ENCODE measurements at regions not wholly inside any gene's neighbourhood (a gene's known extent, or its start where the extent isn't known, plus 50 kb on each side); places are given as distances from the start of the nearest gene placed in this dataset.
"Not testable (repeated sequence)": the region's sequence is repeated elsewhere in the genome, so short reads cannot be mapped to it uniquely, and the experiment has no call there.

DNA sequence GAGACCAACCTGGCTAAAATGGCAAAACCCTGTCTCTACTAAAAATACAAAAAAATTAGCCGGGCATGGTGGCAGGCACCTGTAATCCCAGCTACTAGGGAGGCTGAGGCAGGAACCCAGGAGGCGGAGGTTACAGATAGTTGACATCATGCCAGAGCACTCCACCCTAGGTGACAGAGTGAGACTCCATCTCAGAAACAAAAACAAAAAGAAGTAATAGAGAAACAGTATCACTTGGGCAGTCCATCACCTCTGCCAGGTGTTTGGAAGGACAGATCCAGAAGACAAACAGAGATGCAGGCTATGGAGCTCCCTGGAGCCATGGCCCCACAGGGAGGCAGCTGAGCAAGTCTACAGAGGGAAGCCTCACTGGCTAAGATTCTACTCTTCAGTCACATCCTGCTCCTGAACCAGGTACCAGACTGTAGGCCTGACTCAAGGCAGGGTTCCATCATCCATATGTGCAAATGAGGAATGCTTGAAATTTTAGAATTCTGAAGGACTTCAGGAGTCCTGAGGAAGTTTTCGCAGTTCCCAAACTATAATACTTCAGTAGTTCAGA, 81.4 kb upstream of the CPEB2 start:
- no peak overlapping the region for H3K27ac ChIP-seq (ENCODE audit: low read length)
- H3K9me3 ChIP-seq (ENCODE audit: control insufficient read depth, insufficient read depth, low read length), result no peaks in the 10 kb centered on the region
- H3K4me1 ChIP-seq (ENCODE audit: control insufficient read depth, insufficient read depth, low read length), result no peaks in the 10 kb centered on the region
- H3K4me3 ChIP-seq (ENCODE audit: low read length), result no peak overlapping the region
- no peaks in the 10 kb centered on the region for H3K27me3 ChIP-seq (ENCODE audit: control insufficient read depth, insufficient read depth, low read length)
- WGBS (ENCODE audit: insufficient coverage, insufficient read length), result no CpG with 5 or more reads among the region's 3 CpGs
- no peaks in the 10 kb centered on the region for H3K36me3 ChIP-seq (ENCODE audit: control insufficient read depth, insufficient read depth, low read length)
- no peak for DNase-seq (ENCODE audit: low read depth, low spot score)

DNA sequence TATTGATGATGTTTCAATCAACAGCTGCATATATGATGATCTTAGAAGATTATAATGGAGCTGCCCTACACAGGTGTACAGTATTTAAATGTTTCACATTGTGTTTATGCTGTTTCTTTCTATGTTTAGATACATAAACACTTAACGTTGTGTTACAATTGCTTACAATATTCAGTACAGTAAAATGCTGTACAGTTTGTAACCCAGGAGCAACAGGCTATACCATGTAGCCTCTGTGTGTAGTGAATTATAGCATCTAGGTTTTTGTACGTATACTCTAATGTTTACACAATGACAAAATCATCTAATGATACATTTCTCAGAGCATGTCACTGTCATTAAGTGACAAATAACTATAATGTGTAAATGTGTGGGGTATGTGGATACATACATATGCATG, 80.5 kb upstream of the CPEB2 start:
- no CpG with 5 or more reads among the region's 2 CpGs for WGBS (ENCODE audit: insufficient coverage, insufficient read length)

DNA sequence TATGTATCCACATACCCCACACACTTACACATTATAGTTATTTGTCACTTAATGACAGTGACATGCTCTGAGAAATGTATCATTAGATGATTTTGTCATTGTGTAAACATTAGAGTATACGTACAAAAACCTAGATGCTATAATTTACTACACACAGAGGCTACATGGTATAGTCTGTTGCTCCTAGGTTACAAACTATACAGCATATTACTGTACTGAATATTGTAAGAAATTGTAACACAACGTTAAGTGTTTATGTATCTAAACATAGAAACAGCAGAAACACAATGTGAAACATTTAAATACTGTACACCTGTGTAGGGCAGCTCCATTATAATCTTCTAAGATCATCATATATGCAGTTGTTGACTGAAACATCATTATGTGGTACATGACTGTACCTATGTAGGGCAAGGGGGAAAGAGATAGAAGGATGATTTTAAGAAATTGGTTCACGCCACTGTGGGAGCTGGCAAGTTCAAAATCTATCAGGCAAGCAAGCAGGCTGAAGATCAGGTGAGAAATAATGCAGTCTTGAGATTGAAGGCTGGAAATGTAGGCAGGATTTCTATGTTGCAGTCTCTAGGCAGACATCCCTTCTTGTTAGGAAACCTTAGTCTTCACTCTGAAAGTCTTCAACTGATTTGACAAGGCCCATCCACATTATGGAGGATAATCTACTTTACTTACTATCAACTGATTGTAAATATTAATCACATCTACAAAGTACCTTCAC, 78.0 kb upstream of the CPEB2 start:
- Histone ChIP-seq H3K27ac (ENCODE audit: low read length) (no peak overlapping the region), H3K4me3 (ENCODE audit: low read length) (no peak overlapping the region), H3K4me1 (ENCODE audit: control insufficient read depth, insufficient read depth, low read length) (0 out of 2 replicates have a peak, but pooled peaks cover 2% of the 10 kb centered on the region), H3K9me3 (ENCODE audit: control insufficient read depth, insufficient read depth, low read length) (no peaks in the 10 kb centered on the region), H3K36me3 (ENCODE audit: control insufficient read depth, insufficient read depth, low read length) (no peaks in the 10 kb centered on the region), H3K27me3 (ENCODE audit: control insufficient read depth, insufficient read depth, low read length) (no peaks in the 10 kb centered on the region)
- DNase-seq (ENCODE audit: low read depth, low spot score), result no peak
- no CpG with 5 or more reads among the region's 3 CpGs for WGBS (ENCODE audit: insufficient coverage, insufficient read length)

More for the DNA sequence above, 80.5 kb upstream of the CPEB2 start:
- not testable (repeated sequence) for H3K9me3 ChIP-seq (ENCODE audit: control insufficient read depth, insufficient read depth, low read length); H3K4me3 ChIP-seq (ENCODE audit: low read length); H3K36me3 ChIP-seq (ENCODE audit: control insufficient read depth, insufficient read depth, low read length); H3K27ac ChIP-seq (ENCODE audit: low read length); H3K27me3 ChIP-seq (ENCODE audit: control insufficient read depth, insufficient read depth, low read length); DNase-seq (ENCODE audit: low read depth, low spot score); H3K4me1 ChIP-seq (ENCODE audit: control insufficient read depth, insufficient read depth, low read length)

DNA sequence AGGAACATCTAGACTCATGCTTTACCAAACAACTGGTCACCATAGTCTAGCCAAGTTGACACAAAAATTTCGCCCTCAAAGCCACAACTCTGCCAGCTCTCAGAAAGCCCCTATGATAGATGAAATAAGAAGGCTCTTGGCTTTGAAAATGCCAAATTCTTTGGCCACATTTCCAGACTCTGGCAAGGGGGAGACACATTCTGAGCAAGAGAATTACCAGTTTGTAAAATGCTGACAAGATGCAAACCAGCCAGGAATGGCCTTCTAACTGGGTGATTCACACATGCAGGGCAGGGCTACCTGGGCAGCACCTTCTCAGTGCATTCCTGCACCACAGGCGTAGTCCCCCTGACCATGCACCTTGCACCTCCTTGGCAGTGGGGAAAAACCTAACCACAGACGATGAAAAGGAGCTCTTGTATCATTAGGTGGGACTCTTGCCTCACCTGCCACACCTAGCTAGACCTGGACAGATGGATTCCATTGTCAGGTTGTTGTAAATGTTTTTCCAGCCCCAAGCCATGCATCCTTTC, 77.4 kb upstream of the CPEB2 start:
- Histone ChIP-seq H3K27me3 (ENCODE audit: control insufficient read depth, insufficient read depth, low read length) (no peaks in the 10 kb centered on the region), H3K4me1 (ENCODE audit: control insufficient read depth, insufficient read depth, low read length) (0 out of 2 replicates have a peak, but pooled peaks cover 2% of the 10 kb centered on the region), H3K27ac (ENCODE audit: low read length) (no peak overlapping the region), H3K4me3 (ENCODE audit: low read length) (no peak overlapping the region), H3K9me3 (ENCODE audit: control insufficient read depth, insufficient read depth, low read length) (no peaks in the 10 kb centered on the region), H3K36me3 (ENCODE audit: control insufficient read depth, insufficient read depth, low read length) (no peaks in the 10 kb centered on the region)
- DNase-seq (ENCODE audit: low read depth, low spot score), result no peak
- WGBS (ENCODE audit: insufficient coverage, insufficient read length), result no CpG with 5 or more reads among the region's 3 CpGs

DNA sequence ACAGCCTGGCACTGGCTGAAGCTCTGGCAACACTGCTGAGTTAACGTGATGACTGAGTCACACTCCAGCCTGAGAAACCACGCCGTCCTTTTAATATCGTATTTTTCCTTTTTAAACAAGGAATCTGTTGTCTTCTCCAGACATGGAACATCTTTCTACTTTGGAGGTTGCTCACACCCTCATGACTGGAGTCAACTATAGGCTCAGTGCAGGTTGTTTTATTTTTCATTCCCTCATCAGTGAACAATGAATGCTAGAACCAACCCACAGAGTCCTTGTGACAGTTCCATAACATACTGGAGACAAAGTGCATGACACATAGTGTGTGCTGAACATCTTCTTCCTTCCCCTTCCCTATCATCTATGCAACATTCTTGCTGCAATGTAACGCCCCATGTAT, 76.8 kb upstream of the CPEB2 start:
- H3K27me3 ChIP-seq (ENCODE audit: control insufficient read depth, insufficient read depth, low read length), result no peaks in the 10 kb centered on the region
- no CpG with 5 or more reads among the region's 5 CpGs for WGBS (ENCODE audit: insufficient coverage, insufficient read length)
- DNase-seq (ENCODE audit: low read depth, low spot score), result no peak

DNA sequence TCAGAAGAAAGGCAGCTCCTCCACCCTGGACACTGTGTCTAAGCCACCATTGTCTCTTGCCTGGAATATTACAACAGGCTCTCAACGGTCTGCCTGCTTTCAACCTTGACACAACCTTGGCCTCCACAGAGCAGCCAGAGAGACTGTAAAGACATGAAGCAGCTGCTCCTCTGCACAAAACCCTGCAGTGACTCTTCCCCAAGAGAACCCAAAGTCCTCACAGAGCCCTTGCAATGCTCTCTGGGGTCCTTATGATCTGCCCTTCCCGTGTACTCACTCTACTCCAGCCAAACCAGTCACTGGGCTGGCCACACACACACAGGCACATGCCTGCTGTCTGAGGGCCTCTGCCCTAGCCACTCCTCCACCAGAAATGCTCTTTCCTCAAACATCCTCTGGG, 75.9 kb upstream of the CPEB2 start:
- Histone ChIP-seq H3K36me3 (ENCODE audit: control insufficient read depth, insufficient read depth, low read length) (no peaks in the 10 kb centered on the region), H3K27ac (ENCODE audit: low read length) (no peak overlapping the region), H3K27me3 (ENCODE audit: control insufficient read depth, insufficient read depth, low read length) (no peaks in the 10 kb centered on the region), H3K9me3 (ENCODE audit: control insufficient read depth, insufficient read depth, low read length) (no peaks in the 10 kb centered on the region), H3K4me1 (ENCODE audit: control insufficient read depth, insufficient read depth, low read length) (0 out of 2 replicates have a peak, but pooled peaks cover 2% of the 10 kb centered on the region), H3K4me3 (ENCODE audit: low read length) (no peak overlapping the region)
- DNase-seq (ENCODE audit: low read depth, low spot score), result no peak
- no CpG with 5 or more reads among the region's 2 CpGs for WGBS (ENCODE audit: insufficient coverage, insufficient read length)

More for the DNA sequence above, 76.8 kb upstream of the CPEB2 start:
- Histone ChIP-seq H3K27ac (ENCODE audit: low read length) (no peak overlapping the region), H3K4me1 (ENCODE audit: control insufficient read depth, insufficient read depth, low read length) (0 out of 2 replicates have a peak, but pooled peaks cover 2% of the 10 kb centered on the region), H3K9me3 (ENCODE audit: control insufficient read depth, insufficient read depth, low read length) (no peaks in the 10 kb centered on the region), H3K36me3 (ENCODE audit: control insufficient read depth, insufficient read depth, low read length) (no peaks in the 10 kb centered on the region), H3K4me3 (ENCODE audit: low read length) (no peak overlapping the region)

DNA sequence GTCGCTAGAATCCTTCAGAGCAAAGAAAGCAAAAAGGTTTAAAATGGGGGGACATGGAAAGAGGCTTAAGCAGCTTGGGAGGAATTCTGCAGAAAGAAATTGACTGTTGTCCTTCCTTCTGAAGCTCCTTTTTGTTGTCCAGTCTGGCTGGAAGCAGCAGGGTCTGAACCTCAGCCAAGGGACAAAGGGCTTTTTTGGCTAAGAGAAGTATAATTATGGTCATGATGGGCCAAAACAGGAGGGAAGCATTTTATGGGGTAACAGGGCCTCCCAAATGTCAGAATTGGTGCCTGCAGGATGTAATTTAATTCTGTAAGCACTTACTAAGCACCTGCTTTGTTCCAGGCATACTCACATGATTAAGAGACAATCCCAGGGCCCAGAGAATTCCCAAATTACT, 74.2 kb upstream of the CPEB2 start:
- DNase-seq (ENCODE audit: low read depth, low spot score), result no peak
- H3K27me3 ChIP-seq (ENCODE audit: control insufficient read depth, insufficient read depth, low read length), result no peaks in the 10 kb centered on the region
- no CpG with 5 or more reads among the region's 1 CpG for WGBS (ENCODE audit: insufficient coverage, insufficient read length)
- no peaks in the 10 kb centered on the region for H3K9me3 ChIP-seq (ENCODE audit: control insufficient read depth, insufficient read depth, low read length)
- no peaks in the 10 kb centered on the region for H3K36me3 ChIP-seq (ENCODE audit: control insufficient read depth, insufficient read depth, low read length)
- H3K27ac ChIP-seq (ENCODE audit: low read length), result no peak overlapping the region
- H3K4me3 ChIP-seq (ENCODE audit: low read length), result no peak overlapping the region
- 0 out of 2 replicates have a peak, but pooled peaks cover 2% of the 10 kb centered on the region for H3K4me1 ChIP-seq (ENCODE audit: control insufficient read depth, insufficient read depth, low read length)

DNA sequence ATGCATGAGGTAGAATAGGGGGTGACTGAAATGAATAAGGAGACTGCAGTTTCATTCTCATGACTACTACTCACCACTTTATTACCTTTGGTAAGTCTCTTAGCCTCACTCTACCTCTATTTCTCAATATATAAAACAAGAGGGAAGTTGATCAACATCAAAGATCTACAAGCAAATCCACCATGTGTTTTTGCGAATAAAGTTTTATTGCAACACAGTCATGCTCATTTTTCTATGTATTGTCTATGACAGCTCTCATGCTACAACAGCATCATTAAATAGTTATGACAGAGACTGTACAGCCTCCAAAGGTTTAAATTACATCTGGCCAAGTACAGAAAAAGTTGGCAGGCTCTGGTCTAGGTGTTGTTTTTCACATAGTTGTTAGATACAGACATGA, 72.6 kb upstream of the CPEB2 start:
- WGBS (ENCODE audit: insufficient coverage, insufficient read length), result no CpG with 5 or more reads among the region's 1 CpG
- H3K27ac ChIP-seq (ENCODE audit: low read length), result no peak overlapping the region
- no peaks in the 10 kb centered on the region for H3K27me3 ChIP-seq (ENCODE audit: control insufficient read depth, insufficient read depth, low read length)
- 0 out of 2 replicates have a peak, but pooled peaks cover 2% of the 10 kb centered on the region for H3K4me1 ChIP-seq (ENCODE audit: control insufficient read depth, insufficient read depth, low read length)
- H3K36me3 ChIP-seq (ENCODE audit: control insufficient read depth, insufficient read depth, low read length), result no peaks in the 10 kb centered on the region
- no peaks in the 10 kb centered on the region for H3K9me3 ChIP-seq (ENCODE audit: control insufficient read depth, insufficient read depth, low read length)
- DNase-seq (ENCODE audit: low read depth, low spot score), result no peak
- no peak overlapping the region for H3K4me3 ChIP-seq (ENCODE audit: low read length)

DNA sequence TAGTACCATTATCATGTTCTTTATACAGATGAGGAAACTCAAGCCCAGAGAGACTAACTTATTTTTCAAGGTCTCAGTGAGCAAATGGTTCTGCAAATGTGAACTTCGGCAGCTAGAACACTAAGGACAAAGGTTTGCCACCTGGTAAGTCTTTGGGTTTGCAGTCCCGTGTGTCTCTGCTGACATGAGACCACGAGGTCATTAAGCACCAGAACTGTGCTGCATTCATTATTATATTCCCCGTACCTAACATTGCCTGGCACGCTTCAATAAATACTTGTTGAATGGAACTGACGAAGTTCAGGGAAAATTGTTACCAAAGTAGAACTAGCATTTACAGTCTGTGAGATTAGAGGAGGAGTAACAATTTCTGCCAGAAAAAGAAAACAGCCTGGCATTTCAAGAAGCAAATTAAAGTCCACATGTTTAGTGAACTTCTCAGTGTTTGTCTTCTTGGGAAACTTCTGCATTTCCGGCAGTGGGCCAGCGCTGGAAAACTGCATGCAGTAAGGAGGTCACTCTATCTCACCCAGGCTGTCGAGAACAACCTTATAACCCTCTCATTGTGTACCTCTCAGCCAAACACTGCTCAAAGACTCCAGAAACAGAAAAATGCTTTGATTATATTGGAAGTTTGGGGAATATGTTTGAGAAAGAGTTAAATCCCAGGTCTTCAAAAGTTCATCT, 67.4 kb upstream of the CPEB2 start:
- Histone ChIP-seq H3K9me3 (ENCODE audit: control insufficient read depth, insufficient read depth, low read length) (no peaks in the 10 kb centered on the region), H3K4me3 (ENCODE audit: low read length) (no peak overlapping the region), H3K27ac (ENCODE audit: low read length) (no peak overlapping the region), H3K4me1 (ENCODE audit: control insufficient read depth, insufficient read depth, low read length) (no peaks in the 10 kb centered on the region), H3K36me3 (ENCODE audit: control insufficient read depth, insufficient read depth, low read length) (no peaks in the 10 kb centered on the region), H3K27me3 (ENCODE audit: control insufficient read depth, insufficient read depth, low read length) (no peaks in the 10 kb centered on the region)
- WGBS (ENCODE audit: insufficient coverage, insufficient read length), result no CpG with 5 or more reads among the region's 9 CpGs
- DNase-seq (ENCODE audit: low read depth, low spot score), result no peak

DNA sequence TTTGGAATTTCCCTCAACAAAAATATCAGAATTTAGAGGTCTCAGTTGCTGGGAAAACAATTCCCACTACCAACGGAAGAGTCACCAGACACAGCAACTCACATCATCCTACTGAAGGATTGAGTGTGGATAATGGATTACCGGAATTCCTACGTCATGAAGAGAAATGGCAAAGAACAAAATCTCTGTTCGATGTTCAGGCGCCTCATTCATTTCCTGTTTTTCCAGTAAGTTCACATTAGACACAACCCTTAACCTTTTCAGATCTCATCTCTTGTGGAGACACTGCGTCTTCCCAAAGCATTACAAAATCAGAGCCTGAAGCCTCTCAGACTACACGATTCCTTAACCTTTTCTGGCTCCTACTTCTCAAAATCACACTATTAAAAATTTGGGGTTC, 58.5 kb upstream of the CPEB2 start:
- no peak for DNase-seq (ENCODE audit: low read depth, low spot score)
- WGBS (ENCODE audit: insufficient coverage, insufficient read length), result no CpG with 5 or more reads among the region's 7 CpGs
- H3K4me1 ChIP-seq (ENCODE audit: control insufficient read depth, insufficient read depth, low read length), result no peaks in the 10 kb centered on the region

More for the DNA sequence above, 58.5 kb upstream of the CPEB2 start:
- H3K36me3 ChIP-seq (ENCODE audit: control insufficient read depth, insufficient read depth, low read length), result no peaks in the 10 kb centered on the region
- no peak overlapping the region for H3K27ac ChIP-seq (ENCODE audit: low read length)
- no peaks in the 10 kb centered on the region for H3K9me3 ChIP-seq (ENCODE audit: control insufficient read depth, insufficient read depth, low read length)
- H3K4me3 ChIP-seq (ENCODE audit: low read length), result no peak overlapping the region
- no peaks in the 10 kb centered on the region for H3K27me3 ChIP-seq (ENCODE audit: control insufficient read depth, insufficient read depth, low read length)

All from iPS DF 6.9 (cell line).